Adrenal gland (tissue), 9 donors: ENCODE measurements at regions not wholly inside any gene's neighbourhood (a gene's known extent, or its start where the extent isn't known, plus 50 kb on each side); places are given as distances from the start of the nearest gene placed in this dataset.

ENCODE experiments used
- DNase-seq, 7 donors: peaks; one replicate each; pipeline ENCODE4 v3.0.0-alpha.2; 2019 to 2020
- H3K27ac ChIP-seq, 5 donors: fragments of 200-600 bp; sonication (generic) in 4 of 5; 1 replicate in 3 of 5; 2 replicates in 2 of 5; pipeline versions ENCODE4 v1.5.1 to v1.8.0; 2016 to 2020; ENCODE audit warnings: mild to moderate bottlenecking in 1 of 5
- H3K27me3 ChIP-seq: fragments of 200-600 bp; 2 replicates; pipeline ENCODE4 v1.8.0; 2021
- H3K36me3 ChIP-seq, 2 donors: fragments of 200-600 bp; replicated peaks in 1 of 2; 1 replicate in 1 of 2; 2 replicates in 1 of 2; pipeline versions ENCODE4 v1.5.1 to v1.8.0; 2018 to 2022
- H3K4me1 ChIP-seq, 2 donors: fragments of 200-600 bp; replicated peaks in 1 of 2; 1 replicate in 1 of 2; 2 replicates in 1 of 2; pipeline versions ENCODE4 v1.5.1 to v1.8.0; 2018 to 2021
- H3K4me3 ChIP-seq, 4 donors: fragments of 200-600 bp; sonication (generic) in 3 of 4; one replicate each; pipeline ENCODE4 v1.5.1; 2016 to 2018
- H3K9me3 ChIP-seq, 3 donors: fragments of 200-600 bp; sonication (generic) in 1 of 3; replicated peaks in 1 of 3; 1 replicate in 2 of 3; 2 replicates in 1 of 3; pipeline versions ENCODE4 v1.5.1 to v1.8.0; 2016 to 2021
- POLR2A ChIP-seq, 2 donors: fragments of 450-650 bp; IDR thresholded peaks; one replicate each; pipeline ENCODE4 v1.6.1; 2017; ENCODE audit warnings: antibody characterized with exemption in 2 of 2, mild to moderate bottlenecking in 2 of 2, moderate library complexity in 1 of 2
- WGBS, 4 donors: extraction: QIAGEN DNeasy Blood & Tissue Kit in 2 of 4; methylation state at CpG; one replicate each; pipeline versions ENCODE4 v1.1.5 to v1.1.7; 2013 to 2017; 5-methylcytosine and 5-hydroxymethylcytosine counted together
- intact Hi-C, 2 donors: fragments of 100-400 bp; cut with DNase I; formaldehyde crosslinking; loops; one replicate each; pipeline versions ENCODE4 v1.14.1 to v1.15.0; 2022 to 2023
- TF ChIP-seq, protein P1 (sequence below), 6 experiments: fragments of 450-650 bp in 4 of 6; fragments of 200-600 bp in 2 of 6; sonication (generic) in 1 of 6; IDR thresholded peaks; 1 replicate in 5 of 6; 2 replicates in 1 of 6; pipeline versions ENCODE4 v1.5.1 to v1.8.0; 2016 to 2021; ENCODE audit warnings: antibody characterized with exemption in 6 of 6, mild to moderate bottlenecking in 2 of 6, moderate library complexity in 1 of 6
- donor health status: healthy with polysubstance abuse.
- donor health status: Bipolar disorder and iron deficiency.
- donor health status: DM: yes; HTN: yes; CAD: no.
- donor health status: DM: no; HTN: no; CAD: no.
- donor health status: DM: no; HTN: no; CAD: no.

- intact Hi-C loops, result no loop called here
- no peak for DNase-seq
- Histone ChIP-seq H3K36me3 (no peaks in the 10 kb centered on the region), H3K27me3 (peaks cover 5% of the 10 kb centered on the region), H3K4me3 (no peak overlapping the region), H3K27ac (no peak overlapping the region), H3K4me1 (no peaks in the 10 kb centered on the region), H3K9me3 (no peaks in the 10 kb centered on the region)
- TF ChIP-seq, protein P1, sequence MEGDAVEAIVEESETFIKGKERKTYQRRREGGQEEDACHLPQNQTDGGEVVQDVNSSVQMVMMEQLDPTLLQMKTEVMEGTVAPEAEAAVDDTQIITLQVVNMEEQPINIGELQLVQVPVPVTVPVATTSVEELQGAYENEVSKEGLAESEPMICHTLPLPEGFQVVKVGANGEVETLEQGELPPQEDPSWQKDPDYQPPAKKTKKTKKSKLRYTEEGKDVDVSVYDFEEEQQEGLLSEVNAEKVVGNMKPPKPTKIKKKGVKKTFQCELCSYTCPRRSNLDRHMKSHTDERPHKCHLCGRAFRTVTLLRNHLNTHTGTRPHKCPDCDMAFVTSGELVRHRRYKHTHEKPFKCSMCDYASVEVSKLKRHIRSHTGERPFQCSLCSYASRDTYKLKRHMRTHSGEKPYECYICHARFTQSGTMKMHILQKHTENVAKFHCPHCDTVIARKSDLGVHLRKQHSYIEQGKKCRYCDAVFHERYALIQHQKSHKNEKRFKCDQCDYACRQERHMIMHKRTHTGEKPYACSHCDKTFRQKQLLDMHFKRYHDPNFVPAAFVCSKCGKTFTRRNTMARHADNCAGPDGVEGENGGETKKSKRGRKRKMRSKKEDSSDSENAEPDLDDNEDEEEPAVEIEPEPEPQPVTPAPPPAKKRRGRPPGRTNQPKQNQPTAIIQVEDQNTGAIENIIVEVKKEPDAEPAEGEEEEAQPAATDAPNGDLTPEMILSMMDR (IDR thresholded peaks at IDR 0.05), result no peak
- TF ChIP-seq POLR2A (IDR thresholded peaks at IDR 0.05), result no peak
These were observed 361.6 kb upstream of the SLC30A5 start for GRCh38 chr5:68732251-68732650.

GRCh38 chr5:68734781-68735180 is 359.0 kb upstream of the SLC30A5 start:
- Histone ChIP-seq H3K27ac (no peak overlapping the region), H3K36me3 (no peaks in the 10 kb centered on the region), H3K4me1 (no peaks in the 10 kb centered on the region), H3K27me3 (peaks cover 5% of the 10 kb centered on the region), H3K4me3 (no peak overlapping the region), H3K9me3 (no peaks in the 10 kb centered on the region)
- TF ChIP-seq POLR2A (IDR thresholded peaks at IDR 0.05), result no peak
- TF ChIP-seq, protein P1 (IDR thresholded peaks at IDR 0.05), result no peak
- no peak for DNase-seq
- intact Hi-C loops, result no loop called here
- WGBS, 4 donors, result 69 to 90% (median 80%) methylated on average over 4 of the region's 4 CpGs

DNA sequence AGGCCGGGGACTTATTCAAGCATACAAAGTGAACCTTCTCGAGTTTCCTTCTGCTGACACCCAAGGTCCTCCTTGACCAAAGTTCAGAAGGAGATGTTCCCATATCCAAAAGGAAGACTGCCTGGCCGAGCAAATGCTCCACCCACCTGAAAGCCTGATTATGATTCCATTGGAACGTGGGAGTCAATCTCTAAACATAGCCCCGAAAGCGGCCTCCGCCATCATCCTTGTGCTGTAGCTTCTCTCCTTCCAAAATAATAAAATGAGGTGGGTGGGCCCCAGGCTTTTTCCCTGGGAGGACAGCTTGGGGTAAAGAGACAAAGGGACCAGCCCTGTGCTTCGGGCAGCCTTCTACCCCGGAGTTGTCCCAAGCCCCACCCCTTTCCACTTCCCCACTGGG is 355.6 kb upstream of the SLC30A5 start:
- WGBS, 4 donors, result 92 to 95% (median 93%) methylated on average over 9 of the region's 9 CpGs

DNA sequence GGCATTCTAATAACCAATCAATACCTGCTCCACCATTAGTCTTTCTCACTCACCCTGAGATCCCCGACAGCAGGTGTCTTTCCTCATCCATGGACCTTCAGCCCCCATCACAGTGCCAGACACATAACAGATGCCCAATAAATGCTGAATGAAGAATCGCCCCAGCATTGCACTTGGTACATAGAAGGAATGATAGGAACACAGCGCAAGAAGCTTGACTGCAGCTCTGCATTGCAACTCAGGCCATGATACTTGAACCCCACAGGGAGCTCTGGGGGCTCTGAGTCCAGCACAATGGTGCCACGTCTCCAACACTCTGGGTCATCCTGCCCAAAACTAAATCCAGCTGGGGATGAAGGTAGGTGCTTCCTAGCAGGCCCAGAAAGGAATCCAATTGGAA is 355.0 kb upstream of the SLC30A5 start:
- TF ChIP-seq, protein P1 (IDR thresholded peaks at IDR 0.05), result no peak
- TF ChIP-seq POLR2A (IDR thresholded peaks at IDR 0.05), result no peak
- intact Hi-C loops, result no loop called here
- 88 to 91% (median 89%) methylated on average over 4 of the region's 4 CpGs for WGBS, 4 donors
- Histone ChIP-seq H3K27ac (no peak overlapping the region), H3K4me1 (no peaks in the 10 kb centered on the region), H3K9me3 (no peaks in the 10 kb centered on the region), H3K27me3 (peaks cover 5% of the 10 kb centered on the region), H3K36me3 (no peaks in the 10 kb centered on the region), H3K4me3 (no peak overlapping the region)
- DNase-seq, result no peak

More for the DNA sequence above, 355.6 kb upstream of the SLC30A5 start:
- Histone ChIP-seq H3K9me3 (no peaks in the 10 kb centered on the region), H3K36me3 (no peaks in the 10 kb centered on the region), H3K4me3 (no peak overlapping the region), H3K27ac (no peak overlapping the region), H3K4me1 (no peaks in the 10 kb centered on the region), H3K27me3 (peaks cover 5% of the 10 kb centered on the region)
- intact Hi-C loops, result no loop called here
- DNase-seq, result no peak
- TF ChIP-seq POLR2A (IDR thresholded peaks at IDR 0.05), result no peak
- TF ChIP-seq, protein P1 (IDR thresholded peaks at IDR 0.05), result no peak
